HG02642 (cell line): ENCODE measurements at regions not wholly inside any gene's neighbourhood (a gene's known extent, or its start where the extent isn't known, plus 50 kb on each side); places are given as distances from the start of the nearest gene placed in this dataset.

Experiments used
- ATAC-seq: cut with Tn5 transposase; IDR thresholded peaks from one replicate; pipeline ENCODE4 v1.9.1; 2021; ENCODE audit warnings: mild to moderate bottlenecking; ENCODE audit not compliant: unreplicated experiment, poor library complexity

DNA sequence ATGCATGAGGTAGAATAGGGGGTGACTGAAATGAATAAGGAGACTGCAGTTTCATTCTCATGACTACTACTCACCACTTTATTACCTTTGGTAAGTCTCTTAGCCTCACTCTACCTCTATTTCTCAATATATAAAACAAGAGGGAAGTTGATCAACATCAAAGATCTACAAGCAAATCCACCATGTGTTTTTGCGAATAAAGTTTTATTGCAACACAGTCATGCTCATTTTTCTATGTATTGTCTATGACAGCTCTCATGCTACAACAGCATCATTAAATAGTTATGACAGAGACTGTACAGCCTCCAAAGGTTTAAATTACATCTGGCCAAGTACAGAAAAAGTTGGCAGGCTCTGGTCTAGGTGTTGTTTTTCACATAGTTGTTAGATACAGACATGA lies 72.6 kb upstream of the CPEB2 start:
- no peak for ATAC-seq

DNA sequence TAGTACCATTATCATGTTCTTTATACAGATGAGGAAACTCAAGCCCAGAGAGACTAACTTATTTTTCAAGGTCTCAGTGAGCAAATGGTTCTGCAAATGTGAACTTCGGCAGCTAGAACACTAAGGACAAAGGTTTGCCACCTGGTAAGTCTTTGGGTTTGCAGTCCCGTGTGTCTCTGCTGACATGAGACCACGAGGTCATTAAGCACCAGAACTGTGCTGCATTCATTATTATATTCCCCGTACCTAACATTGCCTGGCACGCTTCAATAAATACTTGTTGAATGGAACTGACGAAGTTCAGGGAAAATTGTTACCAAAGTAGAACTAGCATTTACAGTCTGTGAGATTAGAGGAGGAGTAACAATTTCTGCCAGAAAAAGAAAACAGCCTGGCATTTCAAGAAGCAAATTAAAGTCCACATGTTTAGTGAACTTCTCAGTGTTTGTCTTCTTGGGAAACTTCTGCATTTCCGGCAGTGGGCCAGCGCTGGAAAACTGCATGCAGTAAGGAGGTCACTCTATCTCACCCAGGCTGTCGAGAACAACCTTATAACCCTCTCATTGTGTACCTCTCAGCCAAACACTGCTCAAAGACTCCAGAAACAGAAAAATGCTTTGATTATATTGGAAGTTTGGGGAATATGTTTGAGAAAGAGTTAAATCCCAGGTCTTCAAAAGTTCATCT lies 67.4 kb upstream of the CPEB2 start:
- no peak for ATAC-seq

DNA sequence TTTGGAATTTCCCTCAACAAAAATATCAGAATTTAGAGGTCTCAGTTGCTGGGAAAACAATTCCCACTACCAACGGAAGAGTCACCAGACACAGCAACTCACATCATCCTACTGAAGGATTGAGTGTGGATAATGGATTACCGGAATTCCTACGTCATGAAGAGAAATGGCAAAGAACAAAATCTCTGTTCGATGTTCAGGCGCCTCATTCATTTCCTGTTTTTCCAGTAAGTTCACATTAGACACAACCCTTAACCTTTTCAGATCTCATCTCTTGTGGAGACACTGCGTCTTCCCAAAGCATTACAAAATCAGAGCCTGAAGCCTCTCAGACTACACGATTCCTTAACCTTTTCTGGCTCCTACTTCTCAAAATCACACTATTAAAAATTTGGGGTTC lies 58.5 kb upstream of the CPEB2 start:
- ATAC-seq: no peak

DNA sequence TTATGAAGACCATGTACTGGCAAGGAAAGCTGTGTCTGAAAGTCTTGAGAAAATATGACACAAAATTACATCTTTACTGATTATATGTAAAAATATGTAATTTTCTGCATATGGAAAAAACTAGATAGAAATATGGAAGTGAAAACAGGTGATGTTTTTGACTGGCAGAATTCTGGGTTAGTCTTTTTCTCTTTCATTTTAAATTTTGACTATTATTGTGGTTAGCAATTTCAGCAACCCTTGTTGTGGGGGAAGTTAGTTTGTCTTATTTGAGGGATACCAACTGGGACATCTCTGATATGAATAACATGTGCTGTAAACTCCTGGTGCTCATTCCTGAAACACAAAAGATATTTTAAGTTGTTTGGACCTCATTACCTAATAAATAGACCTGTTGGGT lies 49.9 kb upstream of the CPEB2 start:
- ATAC-seq: no peak
